Right lobe of liver (tissue), 6 donors: ENCODE measurements at regions not wholly inside any gene's neighbourhood (a gene's known extent, or its start where the extent isn't known, plus 50 kb on each side); places are given as distances from the start of the nearest gene placed in this dataset.

Experiments
- ATAC-seq, 4 donors: fragments of 200-7000 bp; cut with Tn5 transposase; one replicate each; pipeline ENCODE4 v1.9.1; 2020; ENCODE audit warnings: mild to moderate bottlenecking in 4 of 4, moderate library complexity in 4 of 4
- DNase-seq, 3 donors: peaks; one replicate each; pipeline ENCODE4 v3.0.0-alpha.2; 2020
- H3K27ac ChIP-seq, 3 donors: fragments of 200-600 bp; one replicate each; pipeline ENCODE4 v1.8.0; 2022
- H3K27me3 ChIP-seq, 2 donors: fragments of 200-600 bp; one replicate each; pipeline ENCODE4 v1.8.0; 2022
- H3K36me3 ChIP-seq, 4 donors: fragments of 200-600 bp; sonication (generic) in 1 of 4; one replicate each; pipeline versions ENCODE4 v1.5.1 to v1.8.0; 2017 to 2022; ENCODE audit warnings: control low read depth in 1 of 4
- H3K4me1 ChIP-seq, 4 donors: fragments of 200-600 bp; sonication (generic) in 1 of 4; one replicate each; pipeline versions ENCODE4 v1.5.1 to v1.8.0; 2017 to 2022; ENCODE audit warnings: control low read depth in 1 of 4
- H3K4me3 ChIP-seq, 3 donors: fragments of 200-600 bp; one replicate each; pipeline ENCODE4 v1.8.0; 2022
- H3K9me3 ChIP-seq, 4 donors: fragments of 200-600 bp; sonication (generic) in 1 of 4; one replicate each; pipeline versions ENCODE4 v1.5.1 to v1.8.0; 2017 to 2022; ENCODE audit warnings: control low read depth in 1 of 4
- POLR2A ChIP-seq: fragments of 450-650 bp; IDR thresholded peaks from one replicate; pipeline ENCODE4 v1.6.1; 2017; ENCODE audit warnings: antibody characterized with exemption, mild to moderate bottlenecking
- WGBS: methylation state at CpG from one replicate; pipeline ENCODE4 v1.1.6; 2018; ENCODE audit warnings: low coverage, low lambda C conversion rate; ENCODE audit not compliant: insufficient coverage; ENCODE audit errors: missing lambda C conversion rate; 5-methylcytosine and 5-hydroxymethylcytosine counted together
- intact Hi-C, 2 donors: fragments of 100-400 bp; cut with DNase I; formaldehyde crosslinking; loops; one replicate each; pipeline versions ENCODE4 v1.11.2 to v1.14.1; 2022
- TF ChIP-seq, protein P1 (sequence below), 4 donors: fragments of 200-600 bp in 3 of 4; fragments of 450-650 bp in 1 of 4; IDR thresholded peaks; one replicate each; pipeline versions ENCODE4 v1.5.1 to v1.8.0; 2016 to 2022; ENCODE audit warnings: antibody characterized with exemption in 4 of 4, mild to moderate bottlenecking in 2 of 4
- donor health status: DM: no; HTN: yes; CAD: no.
- donor health status: DM: no; HTN: no; CAD: no.
- donor health status: DM: no; HTN: no; CAD: no.
- donor health status: DM: no; HTN: yes; CAD: no.
- donor health status: DM: no; HTN: yes; CAD: no.

DNA sequence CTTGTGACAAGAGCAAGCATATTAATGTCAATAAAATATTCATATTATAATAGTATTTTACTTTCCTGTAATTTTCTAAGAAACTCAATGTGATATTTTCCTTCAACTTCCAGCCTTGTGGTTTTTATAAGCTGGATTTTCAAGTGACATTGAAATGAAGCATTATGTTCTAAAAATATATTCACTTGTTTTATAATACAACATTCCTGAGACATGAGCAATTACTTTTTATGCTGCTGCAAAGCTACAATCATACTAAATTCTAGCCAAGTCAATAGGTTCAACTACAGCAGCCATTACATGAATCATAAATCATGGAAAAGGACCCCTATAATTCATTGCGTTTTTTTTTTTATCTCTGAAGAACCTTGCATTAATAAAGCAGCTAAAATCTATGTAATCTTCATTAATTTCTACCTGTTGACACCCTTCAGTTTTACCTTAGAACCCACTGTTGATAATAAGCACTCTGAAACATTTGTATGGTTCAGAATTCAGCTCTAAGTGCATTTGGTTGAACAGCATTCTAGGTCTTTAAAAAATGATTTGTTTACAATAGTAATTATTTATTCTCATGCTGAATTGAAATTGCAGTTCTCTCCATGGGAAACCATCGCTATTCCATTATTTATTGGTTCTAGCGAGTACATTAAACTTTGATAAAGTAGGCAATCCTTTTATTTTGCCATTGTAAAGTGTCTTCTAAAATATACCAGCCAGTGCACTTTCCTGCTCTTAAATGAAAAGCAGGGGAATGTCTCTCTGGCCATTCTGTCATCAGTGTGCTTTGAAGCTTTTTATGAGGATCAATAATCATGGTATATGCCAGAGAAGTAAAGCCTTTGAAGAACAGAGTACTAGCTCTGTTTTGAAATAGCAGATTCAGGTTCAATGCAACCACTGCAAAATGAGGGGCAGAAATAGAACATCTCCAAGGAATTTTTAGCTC is 132.6 kb downstream of the GNAT3 start:
- intact Hi-C loops = no loop called here
- Histone ChIP-seq H3K9me3 (no peaks in the 10 kb centered on the region), H3K27ac (no peak overlapping the region), H3K4me1 (peaks cover 0 to 25% (median 10%) of the 10 kb centered on the region in 4 donors), H3K36me3 (no peaks in the 10 kb centered on the region), H3K4me3 (no peak overlapping the region), H3K27me3 (no peaks in the 10 kb centered on the region)
- 77% methylated on average over 3 of the region's 3 CpGs for WGBS
- peak in 1 of 4 donors; percentile 45 for ATAC-seq
- DNase-seq = no peak
- no peak for TF ChIP-seq POLR2A

DNA sequence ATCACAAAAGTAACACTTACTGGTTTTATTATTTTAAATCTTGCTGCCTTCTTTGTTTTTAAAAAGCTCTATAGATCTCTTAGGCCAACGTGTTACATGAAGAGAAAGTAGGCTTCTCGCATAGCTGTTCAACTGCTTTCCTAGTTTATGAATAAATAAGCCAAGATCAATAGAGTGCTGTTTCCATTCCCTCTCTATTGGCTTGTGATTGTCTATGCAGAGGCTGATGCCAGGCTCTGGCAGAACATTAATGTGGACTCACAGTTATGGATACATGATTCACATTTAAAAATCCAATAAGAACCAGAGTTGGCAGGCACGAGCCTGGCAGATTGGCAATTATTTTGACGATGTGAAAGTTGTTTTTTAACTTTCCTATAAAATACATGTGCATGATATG is 137.5 kb downstream of the GNAT3 start:
- Histone ChIP-seq H3K36me3 (no peaks in the 10 kb centered on the region), H3K27ac (peak overlapping the region; percentile 14 to 91 (median 54)), H3K4me3 (peak overlapping the region in 2 of 3 donors; percentile 39 to 43), H3K9me3 (no peaks in the 10 kb centered on the region), H3K27me3 (no peaks in the 10 kb centered on the region), H3K4me1 (peaks cover 0 to 26% (median 12%) of the 10 kb centered on the region in 4 donors)
- peak; percentile 59 for TF ChIP-seq POLR2A
- TF ChIP-seq, protein P1, sequence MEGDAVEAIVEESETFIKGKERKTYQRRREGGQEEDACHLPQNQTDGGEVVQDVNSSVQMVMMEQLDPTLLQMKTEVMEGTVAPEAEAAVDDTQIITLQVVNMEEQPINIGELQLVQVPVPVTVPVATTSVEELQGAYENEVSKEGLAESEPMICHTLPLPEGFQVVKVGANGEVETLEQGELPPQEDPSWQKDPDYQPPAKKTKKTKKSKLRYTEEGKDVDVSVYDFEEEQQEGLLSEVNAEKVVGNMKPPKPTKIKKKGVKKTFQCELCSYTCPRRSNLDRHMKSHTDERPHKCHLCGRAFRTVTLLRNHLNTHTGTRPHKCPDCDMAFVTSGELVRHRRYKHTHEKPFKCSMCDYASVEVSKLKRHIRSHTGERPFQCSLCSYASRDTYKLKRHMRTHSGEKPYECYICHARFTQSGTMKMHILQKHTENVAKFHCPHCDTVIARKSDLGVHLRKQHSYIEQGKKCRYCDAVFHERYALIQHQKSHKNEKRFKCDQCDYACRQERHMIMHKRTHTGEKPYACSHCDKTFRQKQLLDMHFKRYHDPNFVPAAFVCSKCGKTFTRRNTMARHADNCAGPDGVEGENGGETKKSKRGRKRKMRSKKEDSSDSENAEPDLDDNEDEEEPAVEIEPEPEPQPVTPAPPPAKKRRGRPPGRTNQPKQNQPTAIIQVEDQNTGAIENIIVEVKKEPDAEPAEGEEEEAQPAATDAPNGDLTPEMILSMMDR (IDR thresholded peaks at IDR 0.05) = no peak
- ATAC-seq = peak; percentile 94 to 96 (median 96)
- peak in 2 of 3 donors; percentile 25 to 68 for DNase-seq
- 30% methylated on average over 4 of the region's 4 CpGs for WGBS
- intact Hi-C loops = no loop called here

DNA sequence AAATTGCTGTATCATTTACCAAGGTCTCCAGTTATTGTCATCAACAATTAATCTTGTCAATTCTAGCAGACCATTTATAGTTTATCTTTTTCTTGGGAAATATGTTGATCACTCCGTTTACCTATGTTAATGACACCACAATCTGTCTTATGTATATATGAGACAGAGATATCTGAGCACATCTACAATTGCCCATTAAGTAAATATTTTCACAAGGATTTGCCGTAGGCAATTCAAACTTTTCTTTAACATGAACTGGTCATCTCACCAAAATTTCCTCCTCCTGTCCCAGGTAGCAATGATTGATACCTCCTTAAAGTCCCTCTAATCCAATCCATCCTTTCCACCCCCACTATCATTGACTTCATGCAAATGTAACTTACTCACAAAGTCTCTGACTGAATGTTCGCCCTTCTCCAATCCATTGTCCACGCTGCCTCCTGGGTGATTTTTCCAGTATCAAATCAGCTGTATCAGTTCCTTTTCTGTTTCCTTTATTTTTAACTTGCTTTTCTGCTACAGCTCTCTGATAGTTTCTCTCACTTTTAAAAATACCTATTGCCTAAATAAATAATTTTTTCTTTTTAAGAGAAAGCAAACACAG is 138.3 kb downstream of the GNAT3 start:
- Histone ChIP-seq H3K4me3 (peak overlapping the region; percentile 6 to 43 (median 39)), H3K36me3 (no peaks in the 10 kb centered on the region), H3K4me1 (peaks cover 0 to 18% (median 9%) of the 10 kb centered on the region in 4 donors), H3K27ac (peak overlapping the region; percentile 14 to 91 (median 54)), H3K9me3 (no peaks in the 10 kb centered on the region), H3K27me3 (no peaks in the 10 kb centered on the region)
- no peak for DNase-seq
- intact Hi-C loops = no loop called here
- peak; percentile 63 to 68 (median 68) for ATAC-seq
- TF ChIP-seq POLR2A = no peak
- TF ChIP-seq, protein P1 (IDR thresholded peaks at IDR 0.05) = no peak
- 31% methylated on average over 4 of the region's 4 CpGs for WGBS

DNA sequence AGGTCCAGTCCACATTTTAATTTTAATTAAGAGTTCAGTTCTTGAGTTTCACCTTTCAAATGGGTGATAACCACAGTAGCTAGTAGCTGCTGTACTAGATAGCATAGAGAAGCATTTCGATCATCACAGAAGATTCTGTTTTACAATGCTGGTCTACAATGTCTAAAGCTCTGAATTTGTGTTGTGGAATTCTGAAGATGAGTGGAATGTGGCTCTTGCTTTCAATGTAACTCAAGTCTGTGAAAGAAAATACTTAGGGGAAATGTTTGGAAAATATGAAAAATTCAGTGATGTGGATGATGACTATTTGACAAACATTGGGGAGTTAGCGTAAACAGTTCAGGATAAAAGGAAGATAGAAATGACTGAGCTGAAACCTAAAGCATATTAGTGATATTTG is 139.4 kb downstream of the GNAT3 start:
- WGBS = 67% methylated on average over 2 of the region's 2 CpGs
- DNase-seq (no peak), ATAC-seq (no peak)
- Histone ChIP-seq H3K4me3 (peak overlapping the region in 1 of 3 donors; percentile 43), H3K9me3 (no peaks in the 10 kb centered on the region), H3K27ac (peak overlapping the region in 1 of 3 donors; percentile 91), H3K27me3 (no peaks in the 10 kb centered on the region), H3K36me3 (no peaks in the 10 kb centered on the region), H3K4me1 (peaks cover 0 to 14% (median 7%) of the 10 kb centered on the region in 4 donors)
- TF ChIP-seq, protein P1 (IDR thresholded peaks at IDR 0.05) = no peak
- TF ChIP-seq POLR2A = no peak
- intact Hi-C loops = no loop called here

DNA sequence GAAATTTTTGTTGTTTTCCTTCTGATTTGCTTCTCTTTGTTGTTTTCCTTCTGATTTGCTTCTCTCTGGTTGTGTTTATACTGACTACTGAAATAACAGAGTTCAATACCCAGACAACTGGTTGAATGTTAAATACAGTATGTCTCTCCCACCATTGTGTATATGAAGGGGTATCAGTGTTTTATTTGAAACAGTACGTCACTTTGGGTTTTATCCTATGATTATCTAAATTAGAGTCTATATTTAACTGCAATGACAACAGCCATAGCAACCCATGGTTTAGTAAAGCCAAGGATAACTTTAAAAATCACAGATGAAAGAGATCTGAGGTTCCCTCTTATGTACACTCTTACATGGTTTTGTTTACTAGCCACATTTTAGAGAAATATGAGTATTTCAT is 141.3 kb downstream of the GNAT3 start:
- H3K4me1 ChIP-seq = peaks cover 0 to 9% (median 2%) of the 10 kb centered on the region in 4 donors
- no peaks in the 10 kb centered on the region for H3K27me3 ChIP-seq
- 75% methylated on average over 1 of the region's 1 CpG for WGBS
- no peak for TF ChIP-seq POLR2A
- TF ChIP-seq, protein P1 (IDR thresholded peaks at IDR 0.05) = no peak
- DNase-seq (no peak), ATAC-seq (no peak)
- H3K9me3 ChIP-seq = no peaks in the 10 kb centered on the region
- H3K27ac ChIP-seq = no peak overlapping the region
- intact Hi-C loops = no loop called here
- no peak overlapping the region for H3K4me3 ChIP-seq
- no peaks in the 10 kb centered on the region for H3K36me3 ChIP-seq
